NCI-H1092 treated with DMSO at 0.1 percent for 48 hours (cell line): ENCODE measurements at regions not wholly inside any gene's neighbourhood (a gene's known extent, or its start where the extent isn't known, plus 50 kb on each side); places are given as distances from the start of the nearest gene placed in this dataset.
A peak's percentile ranks its signal among the peaks of the same experiment; 100 is the strongest.

Experiments used
- DNase-seq: peaks from one replicate; lab custom pipeline; 2025; lab: John Stamatoyannopoulos, UW

DNA sequence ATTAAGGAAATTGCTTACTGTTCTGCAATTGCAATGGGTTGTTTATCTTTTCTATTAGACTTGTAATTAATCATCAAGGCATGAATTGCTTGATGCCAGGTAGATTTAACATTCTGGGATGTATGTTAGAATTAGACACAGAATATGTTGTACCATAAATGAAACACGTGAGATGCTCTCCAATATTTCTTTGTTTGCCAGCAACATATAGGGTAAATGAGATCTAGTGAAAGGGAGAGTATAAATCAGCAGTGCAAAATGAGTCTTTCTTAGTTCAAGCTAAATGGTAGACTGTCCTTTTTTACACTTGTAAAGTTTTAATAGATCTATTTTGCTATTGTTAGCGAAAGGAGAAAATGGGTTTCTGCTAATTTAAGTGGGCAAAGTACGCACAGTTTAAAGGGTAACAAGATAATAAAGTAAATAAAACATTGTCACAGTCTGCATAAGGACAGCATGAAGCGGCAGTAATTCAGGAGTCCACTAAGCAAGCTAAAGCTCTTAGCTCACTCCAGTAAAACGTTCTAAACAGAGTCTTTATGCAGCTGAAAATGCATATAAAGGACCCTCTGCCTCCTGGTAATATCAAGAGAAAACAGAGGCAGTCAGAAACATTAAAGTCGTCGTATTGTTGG, 1137.1 kb downstream of the OLFM4 start:
- DNase-seq = peak; percentile 19

DNA sequence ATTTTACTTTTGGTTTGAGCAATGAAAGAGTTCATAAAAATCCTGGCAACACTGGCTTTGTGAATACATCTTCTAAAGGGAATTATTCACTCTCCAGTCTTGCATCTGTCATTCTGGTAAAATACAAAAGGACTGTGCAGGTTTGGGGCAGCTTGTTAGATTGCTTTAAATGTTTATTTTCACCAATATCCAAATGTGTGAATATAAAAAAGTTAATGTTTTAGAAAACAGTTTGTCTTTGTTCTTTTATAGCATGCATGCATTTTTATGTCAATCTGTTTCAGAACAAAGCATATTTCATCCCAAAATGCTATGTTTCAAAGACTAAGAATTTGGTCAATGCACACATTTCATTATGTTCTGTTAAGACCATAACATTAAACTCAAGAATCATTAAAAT, 1145.4 kb downstream of the OLFM4 start:
- DNase-seq = no peak

DNA sequence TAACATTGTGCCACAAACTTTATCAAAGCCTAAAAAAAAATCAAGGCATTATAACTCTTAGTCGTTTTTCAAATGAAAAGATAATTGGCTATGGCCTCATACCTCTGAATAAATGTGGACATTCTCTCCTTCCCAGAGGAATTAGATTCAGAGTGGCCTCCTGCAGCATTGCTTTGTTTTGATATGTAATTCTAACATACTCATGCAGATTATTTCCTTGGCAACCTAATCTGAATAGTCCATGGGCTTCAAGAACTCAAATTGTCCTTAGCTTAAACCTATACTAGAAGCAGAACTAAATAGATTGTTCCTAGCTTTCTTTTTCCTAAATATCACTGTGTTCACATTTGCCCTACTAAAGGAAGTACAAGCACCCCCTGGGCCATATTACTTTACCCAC, 1146.9 kb downstream of the OLFM4 start:
- DNase-seq = no peak

DNA sequence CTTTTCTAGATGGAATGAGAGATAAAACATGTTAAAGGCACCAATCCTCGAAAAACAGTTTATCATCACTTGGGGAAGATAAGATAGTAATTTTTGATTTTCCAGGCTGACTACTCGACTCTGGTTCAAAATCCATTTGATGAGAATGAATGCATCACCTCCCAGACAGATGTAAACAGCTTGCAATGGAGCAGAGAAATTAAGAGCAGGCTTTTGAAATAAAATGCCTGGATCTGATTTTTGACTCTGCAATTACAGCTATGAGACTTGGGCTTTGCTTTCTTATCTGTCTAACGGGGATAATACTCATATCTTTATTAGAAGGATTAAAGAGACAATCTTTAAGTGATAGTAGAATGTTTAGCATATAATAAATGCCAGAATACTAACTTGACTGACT, 1148.9 kb downstream of the OLFM4 start:
- no peak for DNase-seq

DNA sequence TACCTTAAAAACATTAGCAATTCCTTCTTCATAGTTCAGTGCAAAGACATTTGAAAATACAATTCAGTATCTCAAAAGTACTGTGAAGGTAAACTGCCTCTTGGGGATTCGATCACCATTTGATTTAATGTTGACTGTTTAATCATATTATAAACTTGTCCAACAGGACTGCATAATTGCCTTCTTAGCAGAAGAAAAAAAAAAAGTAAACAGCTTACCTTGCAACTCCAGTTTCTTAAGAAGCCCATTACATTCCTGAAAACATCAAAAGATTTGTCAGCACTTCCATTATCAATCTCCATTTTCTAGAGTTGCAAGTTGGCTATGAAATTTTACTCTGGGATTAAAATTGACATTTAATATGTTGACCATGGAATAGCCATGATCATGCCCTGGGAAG, 1154.6 kb downstream of the OLFM4 start:
- no peak for DNase-seq

DNA sequence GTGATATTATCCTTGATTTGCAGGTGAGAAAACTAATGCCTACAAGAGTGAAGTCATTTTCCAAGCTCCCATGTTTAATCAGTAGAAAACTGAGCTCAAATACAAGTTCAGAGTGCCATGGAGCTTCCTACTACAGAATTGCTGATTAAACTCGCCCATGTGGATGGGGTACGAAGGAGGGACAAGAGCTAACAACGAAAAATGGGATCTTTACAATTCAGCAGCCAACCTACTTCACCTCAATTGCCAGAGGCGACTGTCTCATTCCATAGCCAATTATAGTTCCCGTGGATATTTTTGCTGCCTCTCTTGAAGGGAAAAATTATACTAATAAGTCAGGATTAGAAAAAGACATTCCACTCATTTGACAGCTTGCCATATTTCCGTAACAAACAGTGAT, 1155.1 kb downstream of the OLFM4 start:
- DNase-seq = no peak

DNA sequence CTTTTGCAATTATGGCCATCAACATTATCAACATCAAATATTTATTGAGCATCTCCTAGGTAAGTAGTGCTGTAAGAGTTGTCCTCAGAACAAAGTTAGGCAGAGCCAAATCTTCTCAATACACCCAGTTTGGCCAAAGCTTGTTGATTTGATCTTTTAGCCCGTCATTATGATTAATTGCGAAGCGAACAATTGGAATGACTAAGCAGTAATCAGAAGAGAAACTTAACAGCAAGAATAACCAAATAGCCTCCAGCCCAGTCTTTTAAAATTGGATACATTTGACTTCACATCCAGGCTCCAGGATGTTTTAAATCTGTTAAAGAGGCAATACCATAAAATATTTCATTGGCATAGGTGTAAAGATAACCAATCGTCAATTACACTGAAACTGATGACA, 1156.0 kb downstream of the OLFM4 start:
- DNase-seq = no peak

DNA sequence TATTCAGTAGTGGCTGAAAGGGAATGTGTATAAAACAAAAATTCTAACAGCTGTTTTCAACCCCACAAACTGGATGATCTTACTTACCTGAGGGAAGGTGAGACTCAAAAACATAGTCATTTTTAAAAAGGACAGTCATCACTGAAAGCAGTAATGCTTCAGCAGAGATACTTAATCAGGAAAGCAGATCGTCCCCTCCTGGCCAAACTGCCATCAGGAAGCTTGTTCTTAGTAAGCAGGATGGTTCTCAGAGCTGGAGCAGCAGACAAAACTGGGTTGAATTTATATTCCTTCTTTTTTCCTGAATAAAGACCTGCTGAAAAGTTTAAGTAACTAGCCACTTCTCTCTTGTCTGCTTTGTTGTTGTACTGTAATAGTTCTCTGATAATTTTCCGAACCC, 1156.5 kb downstream of the OLFM4 start:
- no peak for DNase-seq

DNA sequence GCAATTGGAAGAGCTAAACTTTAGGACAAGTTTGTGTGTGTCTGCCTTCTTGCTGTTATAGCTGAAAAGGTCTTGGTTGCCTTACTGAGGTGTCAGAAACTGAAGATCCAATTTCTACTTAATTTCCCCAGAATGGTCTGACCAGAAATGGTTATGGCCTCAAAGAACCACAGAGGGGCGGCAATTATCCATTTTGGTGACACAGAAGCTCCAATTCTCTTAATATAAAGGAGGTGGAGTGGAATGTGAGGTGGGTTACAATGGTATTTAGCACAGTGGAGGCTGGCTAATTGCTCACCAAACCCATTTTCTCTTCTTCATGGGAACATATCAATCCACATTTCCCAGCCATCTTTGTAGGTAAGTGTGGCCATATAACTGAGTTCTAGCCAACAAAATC, 1157.2 kb downstream of the OLFM4 start:
- peak; percentile 24 for DNase-seq

DNA sequence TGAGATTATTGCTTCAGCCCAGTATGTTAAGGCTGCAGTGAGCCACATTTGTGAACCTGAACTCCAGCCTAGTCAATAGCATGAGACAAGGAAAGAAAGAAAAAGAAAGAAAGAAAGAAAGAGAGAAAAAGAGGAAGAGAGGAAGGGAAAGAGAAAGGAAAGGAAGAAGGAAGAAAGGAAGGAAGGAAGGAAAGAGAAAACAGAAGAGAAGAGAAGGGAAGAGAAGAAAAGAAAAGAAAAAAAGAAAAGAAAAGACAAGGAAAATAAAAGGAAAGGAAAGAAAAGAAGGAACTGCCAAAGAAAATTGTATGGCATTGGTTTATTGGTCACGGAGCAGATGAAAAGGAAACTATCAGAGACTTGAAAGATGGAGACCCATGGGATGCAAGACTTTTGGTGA, 1158.8 kb downstream of the OLFM4 start:
- no peak for DNase-seq

DNA sequence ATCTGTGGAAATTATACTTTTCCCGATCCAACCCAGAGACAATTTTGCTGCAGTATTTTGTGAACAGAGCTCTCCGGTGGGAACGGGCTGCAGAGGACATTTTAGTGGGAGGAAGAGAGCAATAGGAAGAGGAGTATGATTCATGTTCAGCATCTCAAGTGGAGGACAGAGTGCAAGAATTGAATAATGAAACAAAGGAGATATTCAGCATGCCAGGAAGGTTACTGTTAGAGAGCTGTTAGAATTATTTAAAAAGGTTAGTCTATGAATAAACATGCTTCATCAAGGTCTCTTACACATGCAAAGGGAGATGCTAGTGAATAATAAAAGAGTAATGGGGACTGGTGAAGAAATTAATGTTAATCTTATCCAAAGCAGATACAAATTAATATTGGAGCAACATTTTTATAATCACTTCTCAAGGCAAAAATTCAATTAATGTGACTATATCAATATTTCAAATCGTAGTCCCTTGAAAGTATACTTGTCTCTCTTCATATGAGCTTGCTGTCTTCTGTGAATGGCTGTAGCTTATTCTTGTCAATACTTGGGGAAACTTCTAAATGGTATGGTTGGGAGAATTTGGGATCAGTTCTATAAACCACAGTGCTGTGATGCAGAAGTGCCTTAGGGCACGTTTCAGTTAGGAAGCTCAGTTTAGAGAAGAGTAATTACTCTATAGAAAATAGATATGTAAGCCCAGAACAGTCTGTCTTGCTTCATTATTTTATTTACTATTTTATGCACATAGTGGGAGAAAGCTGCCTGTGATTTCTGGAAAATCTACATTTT, 1165.8 kb downstream of the OLFM4 start:
- no peak for DNase-seq

DNA sequence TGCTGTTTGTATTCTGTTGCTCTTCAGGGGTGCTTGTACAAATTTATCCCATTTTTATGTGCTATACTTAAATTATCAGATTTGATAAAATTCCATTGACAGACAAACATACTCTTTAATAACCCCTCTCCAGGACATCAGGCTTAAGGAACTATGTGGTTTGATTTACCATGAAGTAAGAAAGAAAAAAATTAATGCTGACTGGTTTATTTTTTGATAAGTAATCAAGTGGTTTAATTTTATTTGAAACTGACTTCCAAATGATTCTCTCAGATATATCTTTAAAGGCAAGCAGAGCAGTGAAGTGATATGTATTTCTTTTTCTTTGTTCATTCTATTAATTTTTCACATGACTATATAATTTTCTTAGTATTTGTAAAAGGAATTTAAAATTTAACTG, 1168.1 kb downstream of the OLFM4 start:
- no peak for DNase-seq

DNA sequence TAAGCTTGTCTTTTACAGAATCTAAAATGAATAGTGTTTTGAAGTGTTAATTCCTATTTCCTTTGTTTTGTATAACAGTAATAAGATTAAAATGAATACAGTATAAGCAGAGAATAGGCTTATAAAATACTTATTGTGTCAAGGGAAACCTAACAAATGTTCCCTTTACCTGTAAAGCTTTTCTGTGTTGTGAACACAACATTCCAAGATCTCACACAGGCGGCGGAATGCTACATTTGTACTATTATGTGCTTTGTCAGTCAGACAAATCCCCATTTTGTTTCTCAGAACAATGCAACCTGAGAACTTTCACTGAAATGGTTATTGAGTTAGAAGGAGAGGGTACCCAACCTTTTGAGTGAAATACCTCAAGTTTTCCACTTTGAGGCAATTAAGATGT, 1170.3 kb downstream of the OLFM4 start:
- DNase-seq = no peak

DNA sequence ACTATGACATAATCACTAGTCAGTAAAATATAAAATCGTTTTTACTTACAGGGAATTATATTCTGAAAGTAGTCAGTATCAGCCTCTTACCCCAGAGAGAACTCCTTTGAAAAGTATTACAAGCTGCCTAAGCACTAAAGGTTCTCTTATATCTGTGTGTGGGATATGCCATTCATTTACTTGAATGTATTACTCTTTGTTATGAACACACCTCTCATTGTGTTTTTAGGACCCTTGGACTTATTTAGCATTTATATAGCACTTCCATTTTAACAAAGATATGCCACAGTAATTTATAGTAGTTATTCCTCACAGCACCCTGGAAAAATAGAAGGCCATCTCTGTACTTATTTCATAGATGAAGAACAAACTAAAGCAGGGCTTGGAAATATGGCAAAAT, 1178.0 kb downstream of the OLFM4 start:
- DNase-seq = no peak

DNA sequence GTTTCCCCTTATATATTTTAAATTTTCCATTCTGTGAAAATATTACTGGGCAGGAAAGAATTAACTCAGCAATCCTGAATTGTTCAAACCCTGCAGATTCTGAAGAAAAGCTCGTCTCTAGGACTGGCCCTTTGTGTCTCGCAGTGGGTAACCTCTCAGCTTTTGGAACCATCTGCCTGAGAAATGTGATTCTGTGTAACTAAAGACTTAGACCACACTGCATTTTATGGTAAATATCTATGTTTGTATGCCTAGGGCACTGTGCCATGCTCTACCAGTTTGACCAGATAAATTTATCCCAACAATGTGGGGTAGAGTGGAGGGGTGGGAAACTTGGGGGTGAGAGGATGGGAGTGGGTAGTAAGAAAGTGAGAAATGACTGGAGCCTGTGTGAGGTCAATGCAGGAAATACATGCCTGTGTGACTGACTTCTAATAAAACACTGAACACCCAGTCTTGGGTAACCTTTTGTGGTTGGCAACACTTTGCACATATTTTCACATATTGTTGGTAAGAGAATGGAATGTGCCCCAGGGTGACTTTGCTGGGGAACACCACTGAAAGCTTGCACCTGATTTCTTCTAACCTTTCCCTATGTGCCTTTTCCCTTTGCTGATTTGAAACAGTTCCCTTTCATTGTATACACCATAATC, 1181.9 kb downstream of the OLFM4 start:
- no peak for DNase-seq

DNA sequence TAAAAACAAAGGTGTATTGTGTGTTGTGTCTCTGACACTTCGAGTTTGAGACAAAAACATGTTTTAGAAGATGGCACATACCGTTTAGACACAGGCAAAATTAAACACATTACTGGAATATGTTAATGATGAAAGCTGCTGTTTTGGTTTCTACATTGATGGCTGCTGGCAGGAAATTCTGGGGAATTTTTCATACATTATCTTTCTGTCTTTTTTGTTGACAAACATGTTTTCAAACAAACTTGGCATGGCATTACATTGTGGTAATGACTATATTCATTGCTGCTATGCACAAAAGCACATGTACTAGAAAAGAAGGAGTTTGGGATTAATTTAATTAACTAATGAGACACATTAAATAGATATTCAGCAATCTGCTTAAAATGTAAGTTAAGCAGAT, 1187.6 kb downstream of the OLFM4 start:
- DNase-seq = no peak

DNA sequence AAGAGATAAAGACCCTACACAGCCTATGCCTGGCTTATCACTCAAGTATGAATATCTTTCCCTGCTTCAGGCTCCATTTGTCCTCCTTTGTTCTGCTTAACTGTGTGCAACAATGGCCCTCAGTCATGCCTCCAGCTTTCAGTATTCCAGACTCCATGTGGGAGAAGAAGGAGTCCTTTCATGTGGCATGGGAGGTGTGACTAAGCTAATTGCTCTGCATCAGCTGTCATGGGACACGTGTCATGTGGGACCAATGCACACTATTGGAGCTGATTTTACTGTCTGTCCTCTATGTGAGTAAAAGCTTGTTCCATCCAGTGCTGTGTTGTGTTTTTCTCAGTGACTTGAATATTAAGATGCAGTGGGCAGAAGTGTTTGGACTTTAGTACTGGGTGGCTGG, 1198.3 kb downstream of the OLFM4 start:
- DNase-seq = no peak

DNA sequence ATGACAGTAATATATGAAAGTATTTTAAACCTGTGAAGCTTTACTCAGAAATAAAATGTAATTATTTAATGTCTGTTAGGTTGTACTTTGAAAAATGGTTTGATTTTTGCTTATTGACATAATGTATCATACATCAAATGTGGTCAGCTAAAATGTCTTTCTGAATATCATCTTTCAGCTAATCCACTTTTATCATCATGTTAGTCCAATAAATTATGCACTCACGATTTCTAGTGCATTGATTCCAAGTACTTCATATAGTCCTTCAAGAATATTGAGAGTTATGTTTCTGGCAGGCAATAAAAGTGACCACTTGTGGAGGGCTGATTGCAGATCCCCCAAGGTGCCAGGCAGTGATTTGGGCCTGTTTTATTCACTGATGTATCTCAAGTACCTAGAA, 1204.1 kb downstream of the OLFM4 start:
- DNase-seq = peak; percentile 31

DNA sequence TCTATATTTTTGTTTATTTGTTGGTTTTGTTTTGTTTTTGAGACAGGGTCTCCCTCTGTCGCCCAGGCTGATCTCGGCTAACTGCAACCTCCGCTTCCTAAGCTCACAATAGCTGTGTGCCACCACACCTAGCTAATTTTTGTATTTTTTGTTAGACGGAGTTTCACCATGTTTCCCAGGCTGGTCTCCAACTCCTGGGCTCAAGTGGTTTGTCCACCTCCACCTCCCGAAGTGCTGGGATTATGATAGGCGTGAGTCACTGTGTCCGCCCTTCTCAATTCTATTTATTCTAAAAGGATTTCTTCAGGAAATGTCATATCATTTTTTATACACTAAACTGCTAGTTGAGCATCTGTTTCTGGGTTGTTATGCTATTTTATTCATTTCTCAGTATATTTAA, 1206.0 kb downstream of the OLFM4 start:
- DNase-seq = no peak

DNA sequence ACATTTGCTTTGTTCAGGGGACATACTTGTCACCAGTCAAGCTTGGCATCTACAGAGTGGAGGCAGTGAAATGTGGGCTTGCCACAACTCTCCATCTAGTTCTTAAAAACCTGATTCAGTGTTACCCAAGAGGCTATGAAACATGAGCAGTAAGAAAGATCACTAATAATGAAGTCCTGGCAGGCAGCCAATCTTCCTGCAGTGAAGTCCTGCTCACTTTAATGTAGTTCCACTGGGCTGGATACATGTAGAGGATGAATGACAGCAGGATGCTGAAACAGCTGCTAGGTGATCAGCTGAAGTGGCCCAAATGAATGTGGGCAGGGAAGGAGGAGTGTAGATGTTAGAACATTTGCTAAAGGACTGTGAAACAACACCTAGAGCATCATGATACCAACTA, 1213.1 kb downstream of the OLFM4 start:
- peak; percentile 79 for DNase-seq

DNA sequence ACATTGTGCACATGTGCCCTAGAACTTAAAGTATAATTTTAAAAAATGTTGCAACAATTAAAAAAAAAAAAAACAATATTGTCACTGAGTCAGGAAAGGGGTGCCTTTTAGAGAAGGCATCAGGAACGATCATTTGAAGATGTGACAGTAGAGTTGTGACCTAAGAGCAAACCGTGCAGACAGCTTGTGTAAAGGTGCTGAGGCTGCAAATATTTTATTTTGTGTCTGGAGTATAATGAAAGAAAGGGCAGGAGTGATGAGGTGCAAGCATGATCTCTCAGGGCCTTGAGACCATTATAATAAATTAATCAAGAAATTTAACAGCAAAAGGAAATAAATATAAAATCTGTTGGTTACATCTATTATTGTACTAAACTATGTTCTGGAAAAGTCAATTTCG, 1219.7 kb downstream of the OLFM4 start:
- no peak for DNase-seq

DNA sequence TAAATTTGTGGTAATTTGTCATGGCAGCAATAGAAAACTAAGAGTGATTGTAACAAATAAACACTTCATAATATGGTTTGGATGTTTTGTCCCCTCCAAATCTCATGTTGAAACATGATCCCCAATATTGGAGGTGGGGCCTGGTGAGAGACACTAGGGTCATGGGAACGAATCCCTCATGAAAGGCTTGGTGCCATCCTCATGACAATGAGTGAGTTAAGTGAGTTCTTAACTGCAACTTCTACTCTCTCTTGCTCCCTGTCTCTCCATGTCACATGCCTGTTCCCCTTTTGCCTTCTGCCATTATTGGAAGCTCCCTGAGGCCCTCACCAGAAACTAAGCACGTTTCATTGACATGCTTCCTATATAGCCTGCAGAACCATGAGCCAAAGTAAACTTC, 1233.2 kb downstream of the OLFM4 start:
- DNase-seq = no peak

DNA sequence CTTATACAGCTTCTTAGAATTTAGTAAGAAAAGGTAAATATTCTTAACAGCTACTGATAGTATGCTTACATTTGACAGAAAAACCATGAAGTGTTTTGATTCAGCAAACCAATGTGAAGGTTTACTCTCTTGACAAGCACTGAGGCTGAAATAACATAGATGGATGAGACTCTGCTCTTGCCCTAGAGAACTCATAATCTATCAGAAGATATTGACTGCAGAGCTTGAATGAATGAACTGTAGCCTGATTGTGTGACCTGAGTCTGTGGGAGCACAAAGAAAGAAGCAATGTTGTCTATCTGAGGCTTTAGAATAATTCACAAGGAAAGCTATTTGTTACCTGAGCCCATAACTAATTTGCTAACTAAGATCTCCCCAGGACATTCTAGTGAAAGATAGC, 1235.3 kb downstream of the OLFM4 start:
- no peak for DNase-seq
